Neural cell (in vitro differentiated cells): ENCODE measurements at regions not wholly inside any gene's neighbourhood (a gene's known extent, or its start where the extent isn't known, plus 50 kb on each side); places are given as distances from the start of the nearest gene placed in this dataset.

Experiments
- H2AFZ ChIP-seq: fragments of 200-600, 300-800 bp; sonication (generic), shearing (Covaris generic); 2 replicates; pipeline ENCODE4 v1.6.0; 2014; ENCODE audit warnings: low read depth, mild to moderate bottlenecking, antibody characterized with exemption, low read length, moderate library complexity
- H3F3A ChIP-seq: fragments of 200-600 bp; shearing (Covaris generic); 2 replicates; pipeline ENCODE4 v1.6.1; 2016; ENCODE audit warnings: mild to moderate bottlenecking, moderate library complexity, mixed read lengths, antibody characterized with exemption, low read length; ENCODE audit not compliant: insufficient read depth, poor library complexity, severe bottlenecking
- H3K27ac ChIP-seq: fragments of 200-600, 300-800 bp; sonication (generic), shearing (Covaris generic); 2 replicates; pipeline ENCODE4 v1.5.1; 2014; ENCODE audit warnings: mild to moderate bottlenecking, low read length, moderate library complexity
- H3K27me3 ChIP-seq: fragments of 300-800, 200-600 bp; sonication (generic), shearing (Covaris generic); 2 replicates; pipeline ENCODE4 v1.6.0; 2014; ENCODE audit warnings: mild to moderate bottlenecking, low read depth, low read length, moderate library complexity; ENCODE audit not compliant: insufficient read depth
- H3K36me3 ChIP-seq: fragments of 300-800, 200-600 bp; sonication (generic), shearing (Covaris generic); 2 replicates; pipeline ENCODE4 v1.5.1; 2014; ENCODE audit warnings: mild to moderate bottlenecking, antibody characterized with exemption, low read length, moderate library complexity; ENCODE audit not compliant: insufficient read depth
- H3K4me2 ChIP-seq: fragments of 300-800, 200-600 bp; sonication (generic), shearing (Covaris generic); 2 replicates; pipeline ENCODE4 v1.6.0; 2014; ENCODE audit warnings: mild to moderate bottlenecking, low read length
- H3K4me3 ChIP-seq: fragments of 300-800, 200-600 bp; sonication (generic), shearing (Covaris generic); 2 replicates; pipeline ENCODE4 v1.5.1; 2014; ENCODE audit warnings: mild to moderate bottlenecking, low read length, moderate library complexity
- H3K79me2 ChIP-seq: fragments of 200-600 bp; shearing (Covaris generic); replicated peaks from 2 replicates; pipeline ENCODE4 v1.6.0; 2014; ENCODE audit warnings: mild to moderate bottlenecking, low read length, moderate library complexity; ENCODE audit not compliant: insufficient read depth
- H3K9ac ChIP-seq: fragments of 300-800, 200-600 bp; sonication (generic), shearing (Covaris generic); 2 replicates; pipeline ENCODE4 v1.6.1; 2016; ENCODE audit warnings: mild to moderate bottlenecking, low read length, mixed read lengths
- H3K9me2 ChIP-seq: fragments of 200-600 bp; shearing (Covaris generic); 2 replicates; pipeline ENCODE4 v1.6.1; 2016; ENCODE audit warnings: mild to moderate bottlenecking, low read length, mixed read lengths; ENCODE audit not compliant: insufficient read depth
- H3K9me3 ChIP-seq: fragments of 200-600, 300-800 bp; sonication (generic), shearing (Covaris generic); 2 replicates; pipeline ENCODE4 v1.6.1; 2016; ENCODE audit warnings: mild to moderate bottlenecking, mixed run types, low read length, moderate library complexity, mixed read lengths
- H4K20me1 ChIP-seq: fragments of 200-600 bp; shearing (Covaris generic); 2 replicates; pipeline ENCODE4 v1.6.1; 2016; ENCODE audit warnings: mild to moderate bottlenecking, mixed run types; ENCODE audit not compliant: insufficient read depth
- CTCF ChIP-seq: fragments of 450-650 bp; IDR thresholded peaks from 2 replicates; pipeline ENCODE4 v1.5.1; 2014; ENCODE audit warnings: antibody characterized with exemption, mild to moderate bottlenecking, moderate library complexity; ENCODE audit not compliant: poor library complexity, severe bottlenecking
- EP300 ChIP-seq: fragments of 450-650 bp; conservative IDR thresholded peaks from 2 replicates; pipeline ENCODE4 v1.6.1; 2014; ENCODE audit warnings: antibody characterized with exemption, mild to moderate bottlenecking, moderate library complexity; ENCODE audit not compliant: poor library complexity, severe bottlenecking
- EZH2 ChIP-seq: fragments of 200-600, 300-800 bp; shearing (Covaris generic), sonication (generic); IDR thresholded peaks from 2 replicates; pipeline ENCODE4 v1.6.1; 2014; ENCODE audit warnings: antibody characterized with exemption, low read length, borderline replicate concordance, mild to moderate bottlenecking; ENCODE audit not compliant: insufficient read depth, poor library complexity, severe bottlenecking
- MXI1 ChIP-seq: fragments of 450-650 bp; conservative IDR thresholded peaks from 2 replicates; pipeline ENCODE4 v1.6.1; 2014; ENCODE audit warnings: antibody characterized with exemption, mild to moderate bottlenecking; ENCODE audit not compliant: poor library complexity, severe bottlenecking
- POLR2AphosphoS5 ChIP-seq: IDR thresholded peaks from 2 replicates; pipeline ENCODE4 v1.6.1; 2012
- RAD21 ChIP-seq: fragments of 450-650 bp; conservative IDR thresholded peaks from 2 replicates; pipeline ENCODE4 v1.6.1; 2014; ENCODE audit warnings: antibody characterized with exemption, mild to moderate bottlenecking, moderate library complexity
- SMC3 ChIP-seq: fragments of 450-650 bp; conservative IDR thresholded peaks from 2 replicates; pipeline ENCODE4 v1.6.1; 2014; ENCODE audit warnings: antibody characterized with exemption, mild to moderate bottlenecking, moderate library complexity; ENCODE audit not compliant: poor library complexity
- TAF1 ChIP-seq: IDR thresholded peaks from 2 replicates; pipeline ENCODE4 v1.6.1; 2012; ENCODE audit warnings: low read depth
- TF ChIP-seq, protein P1 (sequence below): IDR thresholded peaks from 2 replicates; pipeline ENCODE4 v1.6.1; 2012; ENCODE audit warnings: borderline replicate concordance

DNA sequence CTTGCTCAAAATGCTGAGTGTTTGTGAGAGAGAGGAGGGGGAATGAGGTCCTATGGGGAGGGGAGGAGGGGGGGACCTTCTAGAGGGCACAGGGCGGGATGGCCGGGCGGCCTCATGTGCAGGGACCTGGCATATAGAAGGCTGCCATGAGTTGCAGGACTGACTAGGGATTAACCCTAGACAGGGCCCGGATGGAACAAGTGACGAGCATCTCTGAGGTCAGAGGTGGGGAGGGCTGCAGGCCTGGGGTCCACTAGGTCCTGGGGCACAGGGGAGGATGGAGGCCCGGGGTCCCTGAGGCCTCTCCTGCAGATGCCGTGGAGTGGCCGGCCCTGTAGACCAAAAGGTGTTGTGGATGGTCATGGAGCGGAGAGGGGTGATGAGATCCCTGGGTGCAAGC is 104.0 kb upstream of the EIF5 start:
- Histone ChIP-seq H3F3A (no peaks in the 10 kb centered on the region), H3K4me3 (no peak overlapping the region), H3K27ac (no peak overlapping the region), H3K9ac (no peak overlapping the region), H3K9me3 (no peaks in the 10 kb centered on the region), H3K36me3 (no peaks in the 10 kb centered on the region), H3K79me2 (no peaks in the 10 kb centered on the region), H3K9me2 (no peaks in the 10 kb centered on the region), H2AFZ (no peak overlapping the region), H3K4me2 (no peak overlapping the region), H3K27me3 (no peaks in the 10 kb centered on the region), H4K20me1 (no peaks in the 10 kb centered on the region)
- TF ChIP-seq POLR2AphosphoS5: no peak
- TF ChIP-seq, protein P1, sequence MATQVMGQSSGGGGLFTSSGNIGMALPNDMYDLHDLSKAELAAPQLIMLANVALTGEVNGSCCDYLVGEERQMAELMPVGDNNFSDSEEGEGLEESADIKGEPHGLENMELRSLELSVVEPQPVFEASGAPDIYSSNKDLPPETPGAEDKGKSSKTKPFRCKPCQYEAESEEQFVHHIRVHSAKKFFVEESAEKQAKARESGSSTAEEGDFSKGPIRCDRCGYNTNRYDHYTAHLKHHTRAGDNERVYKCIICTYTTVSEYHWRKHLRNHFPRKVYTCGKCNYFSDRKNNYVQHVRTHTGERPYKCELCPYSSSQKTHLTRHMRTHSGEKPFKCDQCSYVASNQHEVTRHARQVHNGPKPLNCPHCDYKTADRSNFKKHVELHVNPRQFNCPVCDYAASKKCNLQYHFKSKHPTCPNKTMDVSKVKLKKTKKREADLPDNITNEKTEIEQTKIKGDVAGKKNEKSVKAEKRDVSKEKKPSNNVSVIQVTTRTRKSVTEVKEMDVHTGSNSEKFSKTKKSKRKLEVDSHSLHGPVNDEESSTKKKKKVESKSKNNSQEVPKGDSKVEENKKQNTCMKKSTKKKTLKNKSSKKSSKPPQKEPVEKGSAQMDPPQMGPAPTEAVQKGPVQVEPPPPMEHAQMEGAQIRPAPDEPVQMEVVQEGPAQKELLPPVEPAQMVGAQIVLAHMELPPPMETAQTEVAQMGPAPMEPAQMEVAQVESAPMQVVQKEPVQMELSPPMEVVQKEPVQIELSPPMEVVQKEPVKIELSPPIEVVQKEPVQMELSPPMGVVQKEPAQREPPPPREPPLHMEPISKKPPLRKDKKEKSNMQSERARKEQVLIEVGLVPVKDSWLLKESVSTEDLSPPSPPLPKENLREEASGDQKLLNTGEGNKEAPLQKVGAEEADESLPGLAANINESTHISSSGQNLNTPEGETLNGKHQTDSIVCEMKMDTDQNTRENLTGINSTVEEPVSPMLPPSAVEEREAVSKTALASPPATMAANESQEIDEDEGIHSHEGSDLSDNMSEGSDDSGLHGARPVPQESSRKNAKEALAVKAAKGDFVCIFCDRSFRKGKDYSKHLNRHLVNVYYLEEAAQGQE: no peak
- TF ChIP-seq CTCF: no peak
- TF ChIP-seq MXI1: no peak
- TF ChIP-seq EP300: no peak
- TF ChIP-seq TAF1: no peak
- TF ChIP-seq RAD21: no peak
- no peak for TF ChIP-seq EZH2
- TF ChIP-seq SMC3: no peak

DNA sequence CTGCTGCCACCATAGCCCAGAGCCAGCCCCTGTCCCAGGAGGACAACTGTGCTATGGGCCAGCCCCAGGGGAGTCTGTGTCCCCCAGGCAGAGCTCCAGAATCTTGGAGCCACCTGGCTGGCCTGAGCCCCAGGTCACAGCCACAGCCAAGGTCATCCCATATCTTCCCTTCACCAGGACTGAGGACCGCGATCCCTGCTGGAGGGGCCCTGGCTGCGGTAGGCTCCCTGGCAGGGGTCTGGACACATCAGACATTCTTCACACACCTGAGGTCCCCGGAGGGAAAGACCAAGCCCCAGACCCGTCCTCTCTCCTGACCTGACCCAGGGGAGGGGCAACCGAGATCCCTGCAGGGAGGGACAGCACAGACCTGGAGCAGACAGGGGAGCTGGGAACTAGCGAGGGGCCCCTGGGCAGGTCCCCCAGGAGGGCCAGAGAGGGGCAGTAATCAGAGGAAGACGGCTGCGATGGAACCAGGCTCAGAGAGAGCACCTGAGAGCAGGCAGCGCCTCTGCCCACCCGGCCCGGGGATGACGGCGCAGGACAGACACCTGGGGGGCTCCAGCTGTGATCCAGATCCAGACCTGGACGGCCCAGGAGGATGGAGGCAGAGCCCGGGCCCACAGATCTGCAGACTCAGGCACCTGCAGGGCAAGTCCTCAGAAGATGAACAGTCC is 103.2 kb upstream of the EIF5 start:
- Histone ChIP-seq H3K36me3 (no peaks in the 10 kb centered on the region), H3K9ac (no peak overlapping the region), H3K4me3 (no peak overlapping the region), H3K79me2 (no peaks in the 10 kb centered on the region), H3K9me3 (no peaks in the 10 kb centered on the region), H3K27ac (no peak overlapping the region), H2AFZ (no peak overlapping the region), H3K27me3 (no peaks in the 10 kb centered on the region), H3K9me2 (no peaks in the 10 kb centered on the region), H4K20me1 (no peaks in the 10 kb centered on the region), H3K4me2 (no peak overlapping the region), H3F3A (no peaks in the 10 kb centered on the region)
- TF ChIP-seq CTCF: no peak
- TF ChIP-seq RAD21: no peak
- TF ChIP-seq POLR2AphosphoS5: no peak
- TF ChIP-seq TAF1: no peak
- no peak for TF ChIP-seq MXI1
- no peak for TF ChIP-seq EZH2
- TF ChIP-seq EP300: no peak
- no peak for TF ChIP-seq SMC3
